SU-DHL-6 (cell line): ENCODE measurements at regions not wholly inside any gene's neighbourhood (a gene's known extent, or its start where the extent isn't known, plus 50 kb on each side); places are given as distances from the start of the nearest gene placed in this dataset.
"Not testable (repeated sequence)": the region's sequence is repeated elsewhere in the genome, so short reads cannot be mapped to it uniquely, and the experiment has no call there.

ENCODE experiments used
- H2AFZ ChIP-seq: fragments of 200-600 bp; sonication (generic); 2 replicates; pipeline ENCODE4 v1.6.1; 2014; ENCODE audit warnings: low read depth, mild to moderate bottlenecking, moderate library complexity, mixed read lengths, antibody characterized with exemption, low read length; ENCODE audit not compliant: severe bottlenecking
- H3F3A ChIP-seq: fragments of 200-600 bp; shearing (Covaris generic); 2 replicates; pipeline ENCODE4 v1.6.0; 2016; ENCODE audit warnings: antibody characterized with exemption, mild to moderate bottlenecking; ENCODE audit not compliant: insufficient read depth
- H3K27ac ChIP-seq: fragments of 200-600 bp; sonication (generic); 2 replicates; pipeline ENCODE4 v1.5.1; 2016; ENCODE audit warnings: low read depth, mild to moderate bottlenecking, low read length, moderate library complexity, mixed read lengths
- H3K27me3 ChIP-seq: fragments of 200-600 bp; sonication (generic), shearing (Covaris generic); 2 replicates; pipeline ENCODE4 v1.6.0; 2014; ENCODE audit warnings: mild to moderate bottlenecking, low read length
- H3K36me3 ChIP-seq: fragments of 200-600 bp; sonication (generic); 2 replicates; pipeline ENCODE4 v1.6.1; 2014; ENCODE audit warnings: mild to moderate bottlenecking, low read length, mixed read lengths
- H3K4me2 ChIP-seq: fragments of 300-600, 200-600 bp; shearing (Covaris generic), sonication (generic); 2 replicates; pipeline ENCODE4 v1.6.0; 2014; ENCODE audit warnings: low read length, low read depth, mild to moderate bottlenecking; ENCODE audit not compliant: poor library complexity, severe bottlenecking
- H3K4me3 ChIP-seq: fragments of 200-600 bp; sonication (generic); 2 replicates; pipeline ENCODE4 v1.5.1; 2014; ENCODE audit warnings: antibody characterized with exemption, low read length, mild to moderate bottlenecking, mixed read lengths; ENCODE audit not compliant: insufficient read depth, poor library complexity, severe bottlenecking
- H3K79me2 ChIP-seq: fragments of 200-600 bp; sonication (generic); 2 replicates; pipeline ENCODE4 v1.6.1; 2014; ENCODE audit warnings: mild to moderate bottlenecking, low read length, moderate library complexity; ENCODE audit not compliant: insufficient read depth
- H3K9ac ChIP-seq: fragments of 200-600 bp; sonication (generic); 2 replicates; pipeline ENCODE4 v1.7.0; 2014; ENCODE audit warnings: mild to moderate bottlenecking, low read length
- H3K9me2 ChIP-seq: fragments of 200-600 bp; sonication (generic); replicated peaks from 2 replicates; pipeline ENCODE4 v1.6.1; 2014; ENCODE audit warnings: low read length; ENCODE audit not compliant: insufficient read depth
- H3K9me3 ChIP-seq: fragments of 200-600 bp; sonication (generic); 2 replicates; pipeline ENCODE4 v1.6.1; 2014; ENCODE audit warnings: low read length, mixed read lengths; ENCODE audit not compliant: insufficient read depth
- H4K20me1 ChIP-seq: fragments of 200-600 bp; sonication (generic); 2 replicates; pipeline ENCODE4 v1.6.1; 2014; ENCODE audit warnings: low read depth, mild to moderate bottlenecking, antibody characterized with exemption, low read length, moderate library complexity, mixed read lengths
- EZH2phosphoT487 ChIP-seq: fragments of 200-600 bp; sonication (generic), shearing (Covaris generic); conservative IDR thresholded peaks from 2 replicates; pipeline ENCODE4 v1.6.1; 2018; ENCODE audit warnings: mild to moderate bottlenecking, antibody characterized with exemption, low read length, moderate library complexity, mixed read lengths
- TF ChIP-seq, protein P1 (sequence below): fragments of 200-600 bp; sonication (generic); IDR thresholded peaks from one replicate; pipeline ENCODE4 v1.5.1; 2017; ENCODE audit warnings: antibody characterized with exemption, mild to moderate bottlenecking, low read length, moderate library complexity; ENCODE audit not compliant: insufficient read depth, poor library complexity, severe bottlenecking

DNA sequence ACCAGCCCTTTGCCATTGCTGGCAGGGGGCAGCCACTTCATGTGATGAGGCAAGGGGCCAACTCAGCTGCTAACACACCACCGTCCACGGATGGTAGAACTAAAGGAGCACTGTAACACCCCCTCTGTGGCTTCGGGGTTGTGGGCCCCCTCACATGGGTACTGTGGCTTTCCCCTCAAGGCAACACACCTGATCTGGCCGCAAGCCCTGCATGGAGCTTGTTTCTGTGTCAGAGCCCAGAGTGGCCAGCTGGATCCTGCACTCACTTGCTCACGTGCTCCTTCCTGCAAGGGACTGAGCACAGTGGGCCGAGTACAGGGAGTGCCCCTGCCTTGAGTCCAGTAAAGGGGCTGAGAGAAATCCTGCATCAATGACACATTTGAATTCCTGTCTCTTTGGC lies 507.4 kb upstream of the SMC2 start:
- Histone ChIP-seq H3K9me2 (no peaks in the 10 kb centered on the region), H3K27me3 (no peaks in the 10 kb centered on the region), H3K9me3 (no peaks in the 10 kb centered on the region), H3F3A (no peaks in the 10 kb centered on the region), H3K36me3 (no peaks in the 10 kb centered on the region), H3K27ac (no peak overlapping the region), H4K20me1 (no peaks in the 10 kb centered on the region), H3K4me3 (no peak overlapping the region), H3K9ac (no peak overlapping the region), H3K79me2 (no peaks in the 10 kb centered on the region), H3K4me2 (no peak overlapping the region), H2AFZ (no peak overlapping the region)
- TF ChIP-seq, protein P1, sequence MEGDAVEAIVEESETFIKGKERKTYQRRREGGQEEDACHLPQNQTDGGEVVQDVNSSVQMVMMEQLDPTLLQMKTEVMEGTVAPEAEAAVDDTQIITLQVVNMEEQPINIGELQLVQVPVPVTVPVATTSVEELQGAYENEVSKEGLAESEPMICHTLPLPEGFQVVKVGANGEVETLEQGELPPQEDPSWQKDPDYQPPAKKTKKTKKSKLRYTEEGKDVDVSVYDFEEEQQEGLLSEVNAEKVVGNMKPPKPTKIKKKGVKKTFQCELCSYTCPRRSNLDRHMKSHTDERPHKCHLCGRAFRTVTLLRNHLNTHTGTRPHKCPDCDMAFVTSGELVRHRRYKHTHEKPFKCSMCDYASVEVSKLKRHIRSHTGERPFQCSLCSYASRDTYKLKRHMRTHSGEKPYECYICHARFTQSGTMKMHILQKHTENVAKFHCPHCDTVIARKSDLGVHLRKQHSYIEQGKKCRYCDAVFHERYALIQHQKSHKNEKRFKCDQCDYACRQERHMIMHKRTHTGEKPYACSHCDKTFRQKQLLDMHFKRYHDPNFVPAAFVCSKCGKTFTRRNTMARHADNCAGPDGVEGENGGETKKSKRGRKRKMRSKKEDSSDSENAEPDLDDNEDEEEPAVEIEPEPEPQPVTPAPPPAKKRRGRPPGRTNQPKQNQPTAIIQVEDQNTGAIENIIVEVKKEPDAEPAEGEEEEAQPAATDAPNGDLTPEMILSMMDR = no peak
- TF ChIP-seq EZH2phosphoT487 = no peak

DNA sequence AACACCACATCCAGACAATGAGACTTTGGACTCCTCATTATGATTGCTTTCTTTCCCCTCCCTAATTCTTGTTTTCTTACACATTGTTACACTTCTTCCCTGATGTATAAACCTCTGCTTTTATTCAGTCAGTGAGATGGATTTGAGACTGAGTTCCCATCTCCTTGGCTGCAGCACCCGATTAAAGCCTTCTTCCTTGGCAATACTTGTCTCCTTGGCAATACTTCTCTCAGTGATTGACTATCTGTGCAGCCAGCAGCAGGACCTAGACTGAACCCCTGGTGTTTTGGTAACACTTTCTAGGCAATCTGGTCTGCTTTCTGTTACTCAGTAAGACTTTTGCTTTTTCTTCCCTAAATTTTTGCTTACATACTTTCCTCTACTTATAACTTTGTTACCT lies 492.8 kb upstream of the SMC2 start:
- no peak overlapping the region for H2AFZ ChIP-seq
- no peak overlapping the region for H3K9ac ChIP-seq
- no peaks in the 10 kb centered on the region for H4K20me1 ChIP-seq
- no peak overlapping the region for H3K4me2 ChIP-seq
- H3K27me3 ChIP-seq = no peaks in the 10 kb centered on the region
- H3F3A ChIP-seq = no peaks in the 10 kb centered on the region
- TF ChIP-seq, protein P1 = no peak
- TF ChIP-seq EZH2phosphoT487 = no peak
- no peaks in the 10 kb centered on the region for H3K9me3 ChIP-seq
- no peaks in the 10 kb centered on the region for H3K9me2 ChIP-seq
- H3K36me3 ChIP-seq = no peaks in the 10 kb centered on the region
- H3K79me2 ChIP-seq = no peaks in the 10 kb centered on the region
- H3K4me3 ChIP-seq = no peak overlapping the region
- H3K27ac ChIP-seq = no peak overlapping the region

DNA sequence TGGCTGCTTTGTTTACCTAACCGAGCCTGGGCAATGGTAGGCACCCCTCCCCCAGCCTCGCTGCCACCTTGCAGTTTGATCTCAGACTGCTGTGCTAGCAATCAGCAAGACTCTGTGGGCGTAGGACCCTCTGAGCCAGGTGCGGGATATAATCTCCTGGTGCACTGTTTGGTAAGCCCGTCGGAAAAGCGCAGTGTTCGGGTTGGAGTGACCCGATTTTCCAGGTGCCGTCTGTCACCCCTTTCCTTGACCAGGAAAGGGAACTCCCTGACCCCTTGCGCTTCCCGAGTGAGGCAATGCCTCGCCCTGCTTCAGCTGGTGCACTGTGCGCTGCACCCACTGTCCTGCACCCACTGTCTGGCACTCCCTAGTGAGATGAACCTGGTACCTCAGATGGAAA lies 482.2 kb upstream of the SMC2 start:
- H3K79me2 ChIP-seq, H3K9me2 ChIP-seq, H3K4me3 ChIP-seq, H4K20me1 ChIP-seq, H3K9me3 ChIP-seq, H3K27ac ChIP-seq, H3K9ac ChIP-seq, H3K4me2 ChIP-seq, H3F3A ChIP-seq, H2AFZ ChIP-seq, H3K36me3 ChIP-seq, H3K27me3 ChIP-seq: not testable (repeated sequence)

DNA sequence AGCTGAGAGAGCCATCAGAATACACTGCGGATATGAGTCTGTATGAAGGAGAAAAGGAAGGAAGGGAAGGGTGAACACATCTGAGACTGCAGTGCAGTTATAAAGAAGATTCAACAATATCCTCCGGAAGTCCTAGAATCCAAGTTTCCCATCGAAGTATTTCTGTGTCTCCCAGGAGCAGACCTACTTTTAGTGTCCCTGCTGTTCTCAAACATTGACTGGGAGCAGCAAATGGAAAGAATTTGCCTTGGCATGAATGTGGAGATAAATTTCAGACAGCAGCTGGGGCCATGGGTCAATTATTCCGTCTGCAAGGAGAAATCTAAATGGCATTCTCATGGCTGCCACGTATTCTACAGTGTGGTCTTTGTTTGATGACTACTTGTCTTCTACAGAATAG lies 478.1 kb upstream of the SMC2 start:
- no peaks in the 10 kb centered on the region for H3K36me3 ChIP-seq
- H3K9me2 ChIP-seq = no peaks in the 10 kb centered on the region
- H3K9ac ChIP-seq = no peak overlapping the region
- no peak overlapping the region for H3K4me2 ChIP-seq
- H2AFZ ChIP-seq = no peak overlapping the region
- H3K27ac ChIP-seq = no peak overlapping the region
- no peaks in the 10 kb centered on the region for H3K79me2 ChIP-seq
- no peaks in the 10 kb centered on the region for H3K9me3 ChIP-seq
- TF ChIP-seq, protein P1 = no peak
- no peak for TF ChIP-seq EZH2phosphoT487
- H3K27me3 ChIP-seq = no peaks in the 10 kb centered on the region
- H3K4me3 ChIP-seq = no peak overlapping the region
- H3F3A ChIP-seq = no peaks in the 10 kb centered on the region
- H4K20me1 ChIP-seq = no peaks in the 10 kb centered on the region
